ENCODE measurements at regions not wholly inside any gene's neighbourhood (a gene's known extent, or its start where the extent isn't known, plus 50 kb on each side); places are given as distances from the start of the nearest gene placed in this dataset.

- intact Hi-C loops (cut with DNase I), result no loop called here
- DNase-seq (ENCODE audit: extremely low spot score in 2 of 2), result peak in 1 of 2 donors; percentile 29
- TF ChIP-seq POLR2AphosphoS5 (IDR thresholded peaks at IDR 0.05; ENCODE audit: insufficient read depth in 1 of 2, low read depth in 1 of 2), result no peak
- Histone ChIP-seq H3K4me3 (no peak overlapping the region), H3K36me3 (no peaks in the 10 kb centered on the region), H3K9me3 (peaks cover 9% of the 10 kb centered on the region), H3K27me3 (no peaks in the 10 kb centered on the region), H3K4me1 (no peaks in the 10 kb centered on the region), H3K27ac (no peak overlapping the region)
Measured at GRCh38 chr4:151951671-151952050, 190.9 kb upstream of the GATB start.

- Histone ChIP-seq H3K4me3 (no peak overlapping the region), H3K27me3 (no peaks in the 10 kb centered on the region), H3K27ac (no peak overlapping the region), H3K36me3 (no peaks in the 10 kb centered on the region), H3K4me1 (no peaks in the 10 kb centered on the region), H3K9me3 (peaks cover 9% of the 10 kb centered on the region)
- intact Hi-C loops (cut with DNase I), result no loop called here
- DNase-seq (ENCODE audit: extremely low spot score in 2 of 2), result no peak
- TF ChIP-seq POLR2AphosphoS5 (IDR thresholded peaks at IDR 0.05; ENCODE audit: insufficient read depth in 1 of 2, low read depth in 1 of 2), result no peak
- TF ChIP-seq POLR2A (IDR thresholded peaks at IDR 0.05), result no peak
- TF ChIP-seq CTCF (IDR thresholded peaks at IDR 0.05), result no peak
Measured at GRCh38 chr4:151950993-151951670, 190.3 kb upstream of the GATB start.

DNA sequence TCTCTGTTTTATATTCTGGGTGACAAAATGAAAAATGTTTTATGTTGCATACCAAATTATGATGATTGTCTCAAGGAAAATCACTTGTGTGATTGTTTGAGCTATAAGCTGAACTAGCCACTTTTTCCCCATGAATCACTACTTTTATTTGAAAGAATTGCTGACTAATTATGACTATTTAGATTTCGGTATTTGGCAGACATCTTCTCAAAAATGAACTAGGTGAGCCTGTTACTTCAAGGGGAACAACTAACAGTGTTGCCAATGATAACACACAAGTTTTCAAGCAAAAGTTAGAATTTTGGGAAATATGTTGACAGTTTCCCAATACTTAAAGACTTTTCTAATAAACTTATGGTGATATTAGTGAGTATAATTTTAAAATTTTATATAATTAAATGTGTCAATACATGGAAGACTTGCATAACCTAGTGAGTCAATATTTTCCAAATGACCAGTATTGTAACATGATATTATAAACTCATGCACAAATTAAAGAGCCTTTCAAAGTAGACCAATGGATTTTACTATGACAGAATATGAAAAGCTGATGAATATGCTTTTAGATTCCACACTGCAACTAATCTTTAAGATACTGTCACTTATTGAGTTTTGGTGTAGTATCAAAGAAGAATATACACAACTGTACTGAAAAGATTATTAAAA lies 187.7 kb upstream of the GATB start:
- no peak for DNase-seq (ENCODE audit: extremely low spot score in 2 of 2)
- intact Hi-C loops (cut with DNase I), result no loop called here
- TF ChIP-seq POLR2A (IDR thresholded peaks at IDR 0.05) (no peak), POLR2AphosphoS5 (IDR thresholded peaks at IDR 0.05; ENCODE audit: insufficient read depth in 1 of 2, low read depth in 1 of 2) (no peak), CTCF (IDR thresholded peaks at IDR 0.05) (no peak)

DNA sequence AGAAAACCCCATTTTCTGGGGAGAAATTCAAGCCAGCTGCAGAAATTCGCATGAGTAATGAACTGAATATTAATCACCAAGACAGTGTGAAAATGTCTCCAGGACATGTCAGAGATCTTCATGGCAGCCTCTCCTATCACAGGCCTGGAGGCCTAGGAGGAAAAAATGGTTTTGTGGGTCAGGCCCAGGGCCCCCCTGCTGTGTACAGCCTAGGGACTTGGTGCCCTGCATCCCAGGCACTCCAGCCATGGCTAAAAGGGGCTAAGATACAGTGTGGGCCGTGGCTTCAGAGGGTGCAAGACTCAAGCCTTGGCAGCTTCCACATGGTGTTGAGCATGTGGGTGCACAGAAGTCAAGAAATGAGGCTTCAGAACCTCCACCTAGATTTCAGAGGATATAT lies 185.9 kb upstream of the GATB start:
- Histone ChIP-seq H3K4me1 (no peaks in the 10 kb centered on the region), H3K27me3 (no peaks in the 10 kb centered on the region), H3K4me3 (no peak overlapping the region), H3K36me3 (no peaks in the 10 kb centered on the region), H3K9me3 (peaks cover 9% of the 10 kb centered on the region), H3K27ac (no peak overlapping the region)
- intact Hi-C loops (cut with DNase I), result no loop called here
- DNase-seq (ENCODE audit: extremely low spot score in 2 of 2), result no peak
- TF ChIP-seq POLR2A (IDR thresholded peaks at IDR 0.05), result no peak
- TF ChIP-seq POLR2AphosphoS5 (IDR thresholded peaks at IDR 0.05; ENCODE audit: insufficient read depth in 1 of 2, low read depth in 1 of 2), result no peak
- no peak for TF ChIP-seq CTCF (IDR thresholded peaks at IDR 0.05)

More for the DNA sequence above, 187.7 kb upstream of the GATB start:
- Histone ChIP-seq H3K4me1 (no peaks in the 10 kb centered on the region), H3K9me3 (peaks cover 9% of the 10 kb centered on the region), H3K27me3 (no peaks in the 10 kb centered on the region), H3K4me3 (no peak overlapping the region), H3K27ac (no peak overlapping the region), H3K36me3 (no peaks in the 10 kb centered on the region)

DNA sequence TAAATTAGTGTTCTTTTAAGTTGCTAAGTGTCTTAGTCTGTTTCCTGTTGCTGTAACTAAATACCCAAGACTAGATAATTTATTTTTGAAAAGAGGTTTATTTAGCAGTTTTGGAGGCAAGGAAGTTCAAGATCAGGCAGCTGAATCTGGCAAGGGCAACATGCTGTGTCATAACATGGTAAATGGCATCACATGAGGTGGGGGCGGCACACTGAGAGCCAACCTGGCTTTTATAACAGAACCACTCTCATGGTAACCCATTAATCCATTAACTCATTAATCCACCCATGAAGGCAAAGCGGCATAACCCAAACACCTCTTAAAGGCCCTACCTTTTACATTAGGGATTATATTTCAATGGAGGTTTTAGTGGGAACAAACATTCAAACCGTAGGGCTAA lies 182.2 kb upstream of the GATB start:
- DNase-seq (ENCODE audit: extremely low spot score in 2 of 2), result peak in 1 of 2 donors; percentile 29
- Histone ChIP-seq H3K4me3 (no peak overlapping the region), H3K27ac (no peak overlapping the region), H3K9me3 (peaks cover 9% of the 10 kb centered on the region), H3K27me3 (no peaks in the 10 kb centered on the region), H3K36me3 (no peaks in the 10 kb centered on the region), H3K4me1 (no peaks in the 10 kb centered on the region)
- TF ChIP-seq CTCF (IDR thresholded peaks at IDR 0.05) (no peak), POLR2A (IDR thresholded peaks at IDR 0.05) (no peak), POLR2AphosphoS5 (IDR thresholded peaks at IDR 0.05; ENCODE audit: insufficient read depth in 1 of 2, low read depth in 1 of 2) (no peak)
- intact Hi-C loops (cut with DNase I), result no loop called here

All from vagina (tissue), 2 donors.